IMR-90 (cell line): ENCODE measurements at regions not wholly inside any gene's neighbourhood (a gene's known extent, or its start where the extent isn't known, plus 50 kb on each side); places are given as distances from the start of the nearest gene placed in this dataset.

Source experiments
- BHLHE40 ChIP-seq: fragments of 150-350 bp; IDR thresholded peaks from 2 replicates; pipeline ENCODE4 v1.6.1; 2016; ENCODE audit warnings: mild to moderate bottlenecking, low read depth, low read length
- CEBPB ChIP-seq: IDR thresholded peaks from 2 replicates; pipeline ENCODE4 v1.6.1; 2012; ENCODE audit warnings: low read depth, low read length, improper control_type of control experiment
- CTCF ChIP-seq: conservative IDR thresholded peaks from 2 replicates; pipeline ENCODE4 v1.5.1; 2012; ENCODE audit warnings: mild to moderate bottlenecking, low read depth, low read length, improper control_type of control experiment
- NFE2L2 ChIP-seq: fragments of 150-350 bp; IDR thresholded peaks from 2 replicates; pipeline ENCODE4 v1.6.1; 2016; ENCODE audit warnings: low read depth, mild to moderate bottlenecking, low read length
- POLR2A ChIP-seq: IDR thresholded peaks from 2 replicates; pipeline ENCODE4 v1.6.1; 2012; ENCODE audit warnings: mild to moderate bottlenecking, low read depth, low read length
- RCOR1 ChIP-seq: IDR thresholded peaks from 2 replicates; pipeline ENCODE4 v1.6.1; 2012; ENCODE audit warnings: mild to moderate bottlenecking, low read length, improper control_type of control experiment; ENCODE audit not compliant: insufficient replicate concordance
- RFX5 ChIP-seq: IDR thresholded peaks from 2 replicates; pipeline ENCODE4 v1.8.0; 2012; ENCODE audit warnings: low read depth, mild to moderate bottlenecking, low read length, moderate library complexity
- SMC3 ChIP-seq: fragments of 150-350 bp; IDR thresholded peaks from 2 replicates; pipeline ENCODE4 v1.6.1; 2016; ENCODE audit warnings: low read depth, mild to moderate bottlenecking, antibody characterized with exemption, low read length, moderate library complexity
- USF2 ChIP-seq: fragments of 150-350 bp; IDR thresholded peaks from 2 replicates; pipeline ENCODE4 v1.6.1; 2017; ENCODE audit warnings: mild to moderate bottlenecking, antibody characterized with exemption, low read length, low read depth

DNA sequence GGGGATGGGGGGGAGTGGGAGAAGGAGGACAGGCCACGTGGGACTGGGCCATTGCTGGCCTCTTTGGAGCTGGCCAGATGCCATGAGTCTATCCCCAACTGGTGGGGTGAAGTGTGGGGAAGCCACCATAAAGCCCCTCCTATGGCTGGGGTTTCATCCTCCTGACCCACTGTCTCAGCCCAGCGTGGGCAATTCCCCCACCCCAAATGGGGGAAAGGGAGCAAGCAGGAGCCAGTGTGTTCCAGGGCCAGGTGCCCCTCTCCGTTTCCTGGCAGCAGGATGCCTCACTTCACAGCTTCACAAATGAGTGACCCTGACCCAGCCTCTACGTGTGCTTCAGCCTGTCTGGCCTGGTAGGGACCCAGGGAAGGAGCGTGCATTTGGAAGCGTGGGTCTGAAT lies 474.7 kb upstream of the HS6ST1 start:
- no peak for TF ChIP-seq CTCF
- no peak for TF ChIP-seq POLR2A
- TF ChIP-seq RFX5: no peak
- no peak for TF ChIP-seq SMC3
- no peak for TF ChIP-seq NFE2L2
- no peak for TF ChIP-seq RCOR1
- TF ChIP-seq CEBPB: no peak
- no peak for TF ChIP-seq BHLHE40
- no peak for TF ChIP-seq USF2
